IPS-18c (cell line): ENCODE measurements at regions not wholly inside any gene's neighbourhood (a gene's known extent, or its start where the extent isn't known, plus 50 kb on each side); places are given as distances from the start of the nearest gene placed in this dataset.

ENCODE experiments used
- H3K4me3 ChIP-seq: 2 replicates; pipeline ENCODE4 v1.7.0; 2013; ENCODE audit warnings: low read depth, mild to moderate bottlenecking, low read length, moderate library complexity; ENCODE audit not compliant: insufficient read depth
- H3K9me3 ChIP-seq: one replicate; pipeline ENCODE4 v1.6.1; 2013; ENCODE audit warnings: mild to moderate bottlenecking, low read length, moderate library complexity; ENCODE audit not compliant: control insufficient read depth, insufficient read depth

DNA sequence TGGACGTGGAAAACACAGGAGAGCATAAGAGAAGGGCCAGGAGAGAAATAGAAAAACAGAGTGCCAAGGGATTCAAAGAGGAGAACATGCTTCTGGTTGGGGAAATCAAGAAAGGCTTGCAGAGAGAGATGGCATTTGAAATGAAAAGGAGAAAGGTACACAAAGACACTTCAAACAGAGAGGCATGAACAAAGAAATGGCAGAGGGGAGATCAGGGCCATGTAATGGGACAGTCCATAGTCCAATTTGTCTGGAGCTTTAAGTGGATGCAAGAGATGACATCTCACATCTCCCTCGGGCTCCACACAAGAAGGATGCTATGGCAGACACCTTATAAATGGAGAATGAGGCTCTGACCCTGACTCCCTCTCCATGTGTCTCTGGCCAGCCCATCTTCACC is 331.1 kb downstream of the MLLT3 start:
- no peak overlapping the region for H3K4me3 ChIP-seq
- peaks cover 2% of the 10 kb centered on the region for H3K9me3 ChIP-seq

DNA sequence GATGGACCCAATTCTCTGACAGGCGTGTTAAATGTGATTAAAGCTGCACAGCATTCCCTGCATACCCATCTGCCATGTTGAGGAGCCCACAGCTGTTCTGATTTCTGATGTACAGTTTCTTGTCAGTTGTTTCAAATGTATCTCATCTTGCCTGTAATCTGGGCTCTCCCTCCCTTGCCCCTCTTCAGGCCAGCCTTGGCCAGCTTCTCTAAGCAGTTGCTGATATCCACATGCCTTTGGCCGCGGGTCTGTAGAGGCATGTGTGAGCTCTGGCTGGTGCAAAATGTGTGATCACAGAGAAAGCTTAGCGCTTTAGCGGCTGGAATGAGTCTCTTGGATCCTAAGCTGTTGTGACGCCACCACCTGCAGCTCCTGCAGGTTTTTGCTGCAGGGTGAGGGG is 332.0 kb downstream of the MLLT3 start:
- Histone ChIP-seq H3K4me3 (no peak overlapping the region), H3K9me3 (peaks cover 2% of the 10 kb centered on the region)

DNA sequence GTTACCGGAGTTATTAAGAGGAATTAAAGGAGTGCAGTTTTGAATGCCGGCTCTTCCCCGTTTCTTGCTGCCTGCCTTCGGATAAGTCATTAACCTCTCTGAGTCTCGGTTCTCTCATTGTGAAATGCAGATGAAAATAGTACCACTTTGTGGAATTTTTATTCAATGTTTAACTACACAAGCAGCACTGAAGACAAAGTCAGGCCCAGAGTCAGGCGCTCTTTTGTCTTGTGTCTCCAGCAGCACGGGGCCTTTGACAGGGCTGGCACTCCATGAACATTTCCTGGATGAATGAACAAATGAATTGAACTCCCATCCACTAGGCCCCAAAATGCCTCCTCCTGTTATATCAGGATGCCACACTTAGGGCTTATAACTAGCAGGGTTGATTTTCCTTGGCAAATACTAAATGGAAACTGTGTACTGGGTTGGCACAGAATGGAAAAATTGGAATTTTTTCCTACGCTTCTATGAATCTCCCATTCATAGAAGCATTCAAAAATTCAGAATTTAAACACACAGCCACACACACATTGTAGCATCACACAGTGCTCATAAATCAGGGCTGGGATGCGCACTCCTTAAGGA is 332.8 kb downstream of the MLLT3 start:
- Histone ChIP-seq H3K9me3 (peaks cover 2% of the 10 kb centered on the region), H3K4me3 (no peak overlapping the region)

DNA sequence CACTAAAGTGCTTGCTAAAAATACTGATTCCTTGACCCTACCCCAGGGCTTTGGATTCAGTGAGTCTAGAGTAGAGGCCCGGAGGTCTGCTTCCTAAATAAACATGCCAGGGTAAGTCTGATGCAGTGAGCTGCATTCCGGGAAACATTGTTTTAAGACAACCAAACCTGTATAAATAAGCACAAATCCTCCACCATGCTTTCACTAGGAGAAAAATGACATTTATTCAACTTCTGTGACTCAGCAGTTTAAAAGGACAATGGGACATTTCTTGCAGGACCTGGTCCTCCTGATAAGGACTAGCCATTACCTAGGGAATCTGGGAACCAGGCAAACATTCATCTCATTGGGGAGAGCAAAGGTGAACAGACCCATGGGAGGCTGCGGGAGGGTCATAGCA is 335.3 kb downstream of the MLLT3 start:
- no peak overlapping the region for H3K4me3 ChIP-seq
- peaks cover 2% of the 10 kb centered on the region for H3K9me3 ChIP-seq

DNA sequence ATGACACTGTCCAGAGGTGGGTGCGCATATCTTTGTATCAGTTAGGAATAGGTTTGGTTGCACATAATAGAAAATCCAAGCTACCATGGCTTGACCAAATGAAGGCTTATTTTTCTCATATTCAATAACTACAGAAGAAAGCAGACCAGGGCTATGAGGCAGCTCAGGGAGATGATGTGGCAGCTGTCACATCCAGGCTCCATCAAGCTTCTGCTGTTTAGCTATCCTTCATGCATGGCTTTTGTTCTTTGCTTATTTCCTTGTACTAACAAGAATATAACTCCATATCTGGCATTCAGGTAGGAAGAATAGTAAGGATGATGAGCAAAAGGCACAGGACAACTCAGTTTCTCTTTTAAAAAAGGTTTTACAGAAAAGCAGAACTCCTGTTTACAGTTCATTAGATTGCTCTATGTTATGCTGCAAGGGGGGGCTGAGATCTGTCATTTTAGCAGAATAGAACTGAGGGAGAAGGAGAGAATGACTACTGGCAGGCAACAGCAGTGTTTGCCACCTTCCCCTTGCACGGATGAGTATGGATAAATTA is 336.1 kb downstream of the MLLT3 start:
- Histone ChIP-seq H3K9me3 (peaks cover 2% of the 10 kb centered on the region), H3K4me3 (no peak overlapping the region)

DNA sequence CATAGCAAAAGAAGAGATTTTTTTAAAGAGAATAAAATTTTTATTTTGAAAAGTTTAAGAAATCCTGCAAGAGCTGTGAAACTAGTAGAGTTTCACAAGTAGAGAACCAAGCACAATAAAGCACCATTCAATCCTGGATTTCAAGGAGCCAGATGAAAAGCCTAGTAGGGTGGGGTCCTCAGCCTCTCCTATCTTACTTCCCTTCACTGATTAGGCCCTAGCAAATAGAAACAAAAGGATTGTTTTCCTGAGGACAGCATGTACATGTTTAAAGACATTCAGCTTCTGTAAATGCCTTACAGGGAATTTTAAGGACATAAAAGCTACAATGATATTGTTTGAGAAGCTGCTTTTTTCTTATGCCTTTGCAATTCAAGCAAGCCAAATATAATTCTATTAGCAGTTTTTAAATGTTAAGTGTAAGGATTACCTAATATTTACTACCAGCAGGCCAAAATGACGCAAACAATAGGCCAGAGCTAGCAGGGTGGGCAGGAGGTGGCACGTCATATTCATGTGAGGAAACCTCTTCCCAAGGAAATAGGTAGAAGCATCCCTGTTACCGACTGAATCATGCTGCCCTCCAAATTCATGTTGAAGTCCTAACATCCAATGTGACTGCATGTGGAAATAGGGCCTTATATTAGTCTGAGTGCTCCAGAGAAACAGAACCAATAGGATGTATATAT is 337.6 kb downstream of the MLLT3 start:
- Histone ChIP-seq H3K4me3 (no peak overlapping the region), H3K9me3 (peaks cover 2% of the 10 kb centered on the region)

DNA sequence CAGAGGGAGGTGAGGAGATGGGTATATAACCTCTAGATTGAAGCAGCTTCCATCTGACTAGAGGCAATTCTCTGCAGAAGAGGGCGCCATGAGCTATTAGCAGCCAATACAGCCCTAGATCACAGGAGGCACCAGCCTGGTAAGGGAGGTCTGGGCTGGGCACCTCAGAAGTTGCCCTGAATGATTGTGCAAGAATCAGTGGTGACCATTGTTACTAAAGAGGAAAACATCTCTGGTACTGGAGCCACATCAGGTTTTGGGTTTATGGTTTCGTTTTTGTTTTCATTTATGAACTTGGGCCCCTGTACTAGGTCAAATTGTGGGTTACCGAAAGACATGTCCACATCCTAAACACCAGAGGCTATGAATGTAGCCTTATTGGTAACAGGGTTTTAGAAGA is 342.0 kb downstream of the MLLT3 start:
- Histone ChIP-seq H3K9me3 (peaks cover 1% of the 10 kb centered on the region), H3K4me3 (no peak overlapping the region)

DNA sequence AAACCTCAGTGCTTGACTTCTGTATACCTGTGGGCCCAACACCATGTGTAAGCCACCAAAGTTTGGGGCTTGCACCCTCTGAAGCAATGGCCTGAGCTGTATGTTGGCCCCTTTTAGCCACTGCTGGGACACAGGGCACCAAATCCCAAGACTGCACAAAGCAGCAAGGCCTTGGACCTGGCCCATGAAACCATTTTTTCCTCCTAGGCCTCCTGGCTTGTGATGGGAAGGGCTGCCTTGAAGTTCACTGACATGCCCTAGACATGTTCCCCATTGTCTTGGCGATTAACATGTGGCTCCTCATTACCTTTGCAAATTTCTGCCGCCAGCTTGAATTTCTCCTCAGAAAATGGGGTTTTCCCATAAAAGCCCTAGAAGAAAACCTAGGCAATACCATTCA is 345.5 kb downstream of the MLLT3 start:
- peaks cover 4% of the 10 kb centered on the region for H3K9me3 ChIP-seq
- H3K4me3 ChIP-seq, result no peak overlapping the region; the same call in 1 of the 2 replicates

DNA sequence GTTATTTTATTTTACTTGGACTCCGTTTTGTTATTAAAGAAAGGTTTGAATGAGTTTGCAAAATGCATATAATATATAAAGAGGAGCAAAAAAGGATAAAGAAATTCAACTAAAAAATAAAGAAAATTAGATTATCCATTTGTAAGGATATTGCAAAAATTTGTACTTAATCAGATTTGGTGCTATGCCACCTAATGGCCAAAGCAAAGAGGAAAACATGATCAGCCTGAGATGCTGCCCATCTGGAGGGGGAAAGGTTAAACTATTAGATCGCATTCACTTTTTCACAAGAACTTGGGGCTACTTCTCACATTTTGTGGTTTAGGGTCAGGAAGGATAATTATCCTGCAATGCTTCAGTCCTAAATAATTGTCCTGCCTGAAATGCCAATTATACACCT is 350.6 kb downstream of the MLLT3 start:
- Histone ChIP-seq H3K9me3 (peaks cover 4% of the 10 kb centered on the region), H3K4me3 (no peak overlapping the region)

DNA sequence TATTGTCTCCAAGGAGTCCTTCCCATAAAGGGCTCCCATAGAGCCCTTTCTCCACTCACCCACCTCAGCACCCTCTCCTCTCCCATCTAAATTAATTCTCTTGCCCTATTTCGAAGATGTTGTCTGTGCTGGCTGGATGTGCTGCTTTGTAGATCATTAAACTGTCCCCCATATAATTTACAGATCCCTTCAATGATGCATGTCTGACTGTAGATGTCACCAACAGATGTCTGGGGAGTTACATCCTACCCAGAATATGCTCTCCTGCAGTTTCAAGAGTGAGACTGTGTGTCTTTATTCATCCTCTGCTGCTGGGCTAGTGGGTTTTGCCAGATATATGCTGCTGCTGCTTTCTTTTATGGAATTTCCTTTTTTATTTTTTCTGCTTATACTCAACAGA is 351.2 kb downstream of the MLLT3 start:
- Histone ChIP-seq H3K9me3 (peaks cover 4% of the 10 kb centered on the region), H3K4me3 (no peak overlapping the region)

DNA sequence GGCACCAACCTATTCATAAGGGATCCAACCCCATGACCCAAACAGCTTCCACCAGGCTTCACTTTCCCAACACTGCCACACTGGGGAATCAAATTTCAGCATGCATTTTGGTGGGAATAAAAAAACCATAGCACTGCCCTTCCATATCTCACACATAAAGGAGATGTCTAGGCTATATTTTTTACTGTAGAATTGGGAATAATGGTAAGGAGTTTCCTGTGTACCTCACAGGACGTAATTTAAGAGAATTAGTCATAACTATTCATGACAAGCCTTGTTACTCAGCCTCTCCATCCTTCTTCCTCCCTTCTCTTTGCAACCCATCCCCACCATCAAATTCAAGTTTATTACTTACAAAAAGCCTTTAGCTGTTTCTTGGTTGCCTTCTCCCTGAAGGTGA is 352.1 kb downstream of the MLLT3 start:
- Histone ChIP-seq H3K4me3 (no peak overlapping the region), H3K9me3 (peaks cover 3% of the 10 kb centered on the region)

DNA sequence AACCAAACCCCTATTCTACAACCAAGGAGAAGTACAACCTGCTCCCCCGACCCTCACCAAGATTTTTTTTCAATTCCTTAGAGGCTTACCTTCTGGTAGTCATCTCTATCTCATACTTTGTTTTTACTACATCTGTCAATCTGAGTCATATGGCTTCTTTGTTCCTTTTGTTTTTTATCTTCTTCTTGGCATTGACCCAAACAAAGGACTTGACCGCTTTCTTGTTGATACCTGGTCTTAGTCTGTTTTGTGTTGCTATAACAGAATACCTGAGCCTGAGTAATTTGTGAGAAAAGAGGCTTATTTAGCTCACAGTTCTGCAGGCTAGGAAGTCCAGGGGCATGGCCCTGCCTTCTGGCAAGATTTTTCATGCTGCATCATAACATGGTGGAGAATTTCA is 352.7 kb downstream of the MLLT3 start:
- peaks cover 2% of the 10 kb centered on the region for H3K9me3 ChIP-seq
- H3K4me3 ChIP-seq, result no peak overlapping the region

DNA sequence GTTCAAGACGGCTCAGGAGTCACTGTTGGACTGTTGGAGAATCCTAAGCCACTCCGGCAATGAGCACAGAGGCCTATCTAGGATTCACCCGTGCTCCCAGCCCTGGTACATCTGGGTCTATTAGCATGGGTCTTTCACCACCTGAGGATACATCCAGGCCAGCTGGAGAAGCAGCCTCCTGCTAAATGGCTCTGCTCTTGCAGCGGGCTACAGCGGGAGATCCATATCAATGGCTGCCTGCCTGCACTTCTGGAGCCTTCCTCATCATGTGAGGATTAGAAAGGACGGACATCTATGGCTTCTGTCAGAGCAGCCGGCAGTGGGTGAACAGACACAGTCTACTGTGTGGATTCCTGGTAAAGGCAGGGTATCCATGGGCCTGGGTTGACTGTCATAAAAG is 357.4 kb downstream of the MLLT3 start:
- H3K9me3 ChIP-seq, result peaks cover 4% of the 10 kb centered on the region

DNA sequence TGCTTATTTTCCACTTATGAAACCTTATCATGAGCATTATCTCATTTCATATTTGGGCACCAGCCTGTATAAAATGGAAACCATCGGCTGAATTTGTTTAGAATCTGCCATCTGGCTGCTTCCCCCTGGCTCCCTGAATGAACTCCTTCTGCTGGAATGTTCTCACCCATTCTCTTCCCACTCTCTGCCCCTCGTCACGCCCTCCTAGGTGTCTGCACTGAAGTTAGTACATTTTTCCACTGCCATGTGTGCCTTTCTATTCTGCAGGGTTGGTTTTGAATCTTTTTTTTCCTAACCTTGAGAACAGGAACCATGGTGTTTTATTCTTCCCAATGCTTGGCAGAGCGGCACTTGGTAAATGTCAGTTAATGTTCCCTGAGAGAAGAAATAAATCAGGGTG is 359.7 kb downstream of the MLLT3 start:
- Histone ChIP-seq H3K4me3 (no peak overlapping the region), H3K9me3 (peaks cover 4% of the 10 kb centered on the region)

More for the DNA sequence above, 357.4 kb downstream of the MLLT3 start:
- no peak overlapping the region; the same call in 1 of the 2 replicates for H3K4me3 ChIP-seq

DNA sequence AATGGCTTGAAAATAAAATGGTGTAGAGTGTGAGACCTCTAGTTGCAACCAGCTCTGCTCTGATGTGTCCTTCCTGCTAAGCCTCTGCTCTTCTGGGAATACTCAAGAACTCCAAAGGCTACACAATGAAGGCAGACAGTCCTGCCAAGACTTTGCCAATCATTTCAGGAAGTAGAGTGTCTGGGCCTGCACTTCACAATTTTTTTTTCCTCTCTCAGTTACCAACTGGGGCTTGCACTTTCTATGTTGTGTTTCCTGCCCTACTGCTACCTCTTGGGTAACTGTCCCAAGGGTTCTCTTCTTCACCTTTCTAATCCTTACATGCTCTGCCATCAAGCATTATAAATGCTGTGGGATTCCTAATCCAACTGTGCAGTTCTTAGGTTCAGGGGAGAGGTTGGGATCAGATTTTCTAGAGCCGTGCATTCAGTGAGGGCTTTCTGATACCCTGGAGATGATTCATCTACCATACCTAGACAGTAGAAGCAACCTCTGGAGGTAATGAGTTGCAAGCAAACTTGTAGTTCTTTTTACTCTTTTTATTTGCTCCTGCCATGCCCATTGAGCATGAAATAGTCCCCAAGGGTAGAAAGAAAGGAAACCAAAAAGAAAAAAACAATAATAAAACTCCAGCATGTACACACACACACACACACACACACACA is 365.9 kb downstream of the MLLT3 start:
- H3K4me3 ChIP-seq, result no peak overlapping the region
- no peaks in the 10 kb centered on the region for H3K9me3 ChIP-seq

DNA sequence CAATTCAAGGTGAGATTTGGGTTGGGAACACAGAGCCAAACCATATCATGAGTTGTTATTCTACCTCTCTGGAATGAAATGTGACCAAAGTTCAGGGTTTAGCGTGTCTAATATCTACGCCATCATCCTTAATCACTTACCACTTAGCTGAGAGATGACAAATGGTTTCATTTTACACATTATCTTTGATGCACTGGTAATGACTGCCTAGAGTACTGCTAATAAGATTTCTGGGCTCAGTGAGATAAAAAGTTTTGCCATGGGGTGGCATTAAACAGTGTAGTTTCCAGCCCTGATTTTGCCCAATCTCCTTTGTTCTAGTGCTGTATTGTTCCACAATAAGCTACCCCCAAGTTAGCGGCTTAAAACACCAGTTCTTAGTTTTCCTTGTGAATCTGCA is 367.2 kb downstream of the MLLT3 start:
- H3K9me3 ChIP-seq, result no peaks in the 10 kb centered on the region
- no peak overlapping the region for H3K4me3 ChIP-seq

DNA sequence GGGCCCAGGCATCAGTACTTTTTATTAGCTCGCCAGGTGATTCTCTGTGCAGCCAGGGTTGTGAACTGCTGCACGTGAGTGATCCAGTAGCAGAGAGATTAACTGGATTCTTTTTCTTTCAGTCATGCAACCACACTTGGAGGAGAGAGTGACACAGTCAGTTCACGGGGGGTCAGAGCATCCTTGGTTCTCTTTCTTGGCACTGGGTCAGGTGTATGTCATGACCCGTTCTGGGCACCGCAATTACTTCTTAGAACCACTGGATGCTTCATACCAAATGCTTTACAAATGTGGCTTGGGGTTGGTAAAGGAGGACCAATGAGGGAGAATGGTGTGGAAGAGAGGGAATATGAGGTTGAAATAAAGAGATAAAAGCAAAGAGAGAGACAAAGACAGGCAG is 368.7 kb downstream of the MLLT3 start:
- H3K9me3 ChIP-seq, result no peaks in the 10 kb centered on the region
- H3K4me3 ChIP-seq, result no peak overlapping the region

DNA sequence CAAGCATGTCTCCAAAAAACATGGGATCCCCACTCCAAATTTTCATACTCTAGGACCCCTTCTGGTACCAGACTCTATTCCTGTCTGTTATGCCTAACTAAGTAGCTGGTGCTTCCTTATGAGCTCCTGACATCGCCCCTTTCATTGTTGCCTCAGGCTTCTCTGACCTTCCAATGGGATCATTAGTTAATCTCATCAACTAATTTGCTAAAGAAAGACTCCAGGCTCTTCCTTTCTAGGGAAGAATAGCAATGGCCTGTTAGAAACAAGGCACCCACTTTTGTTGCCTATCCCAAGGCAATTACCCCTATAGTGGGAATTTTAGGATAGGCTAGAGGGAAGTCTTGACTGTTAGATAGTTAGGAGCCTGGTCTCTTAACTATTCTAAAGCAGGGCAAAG is 369.5 kb downstream of the MLLT3 start:
- Histone ChIP-seq H3K4me3 (no peak overlapping the region), H3K9me3 (no peaks in the 10 kb centered on the region)
